ENCODE measurements at regions not wholly inside any gene's neighbourhood (a gene's known extent, or its start where the extent isn't known, plus 50 kb on each side); places are given as distances from the start of the nearest gene placed in this dataset.
"Not testable (repeated sequence)": the region's sequence is repeated elsewhere in the genome, so short reads cannot be mapped to it uniquely, and the experiment has no call there.

DNA sequence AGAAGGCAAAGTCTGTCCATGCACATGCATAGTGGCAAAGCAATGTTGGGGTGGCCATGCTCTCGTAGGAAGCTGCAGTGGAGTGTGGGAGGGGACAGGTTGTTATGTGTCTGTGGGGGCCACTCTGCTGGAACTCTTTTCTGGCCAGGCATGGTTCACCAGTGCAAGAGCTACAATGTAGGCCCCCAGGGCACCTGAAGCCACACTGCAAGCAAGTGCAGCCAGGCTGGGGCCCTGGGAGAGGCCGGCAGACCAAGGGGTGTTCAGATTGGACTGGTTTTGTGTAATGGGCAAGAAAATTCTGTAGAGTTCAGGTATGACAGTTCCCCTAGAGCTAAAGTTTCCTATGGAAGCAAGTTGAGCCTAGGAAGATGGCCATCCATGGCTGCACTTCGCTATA is 97.0 kb upstream of the ZC4H2 start:
- DNase-seq (ENCODE audit: low spot score in 2 of 2): no peak
- no peak overlapping the region for H3K27ac Mint-ChIP-seq
- peaks cover 83 to 88% of the 10 kb centered on the region in 2 donors for H3K36me3 Mint-ChIP-seq

DNA sequence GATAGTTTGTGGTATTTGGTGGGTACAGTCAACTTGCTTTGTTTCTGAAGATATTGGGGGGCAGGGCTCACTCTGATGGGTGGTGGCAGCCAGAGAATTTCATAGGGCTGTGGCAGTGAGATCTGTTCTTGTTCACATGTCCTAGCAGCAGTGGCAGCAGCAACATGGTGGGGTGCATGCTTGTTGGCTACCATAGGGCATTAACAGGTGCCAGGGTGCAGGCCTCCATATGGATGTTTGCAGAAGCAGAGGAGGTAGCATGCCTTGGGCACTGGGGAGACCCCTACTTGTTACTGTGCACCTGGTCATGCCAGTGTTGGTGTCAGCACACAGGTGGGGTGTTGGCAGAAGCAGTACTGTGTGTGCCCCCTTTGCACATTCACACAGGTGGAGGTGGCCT is 96.3 kb upstream of the ZC4H2 start:
- Mint-ChIP-seq H3K36me3 (peaks cover 82 to 88% of the 10 kb centered on the region in 2 donors), H3K9me3 (peaks cover 41 to 47% of the 10 kb centered on the region in 2 donors), H3K27ac (no peak overlapping the region)
- ATAC-seq: no peak
- DNase-seq (ENCODE audit: low spot score in 2 of 2): no peak

More for the DNA sequence above, 97.0 kb upstream of the ZC4H2 start:
- ATAC-seq: no peak
- peaks cover 43 to 49% of the 10 kb centered on the region in 2 donors for H3K9me3 Mint-ChIP-seq

DNA sequence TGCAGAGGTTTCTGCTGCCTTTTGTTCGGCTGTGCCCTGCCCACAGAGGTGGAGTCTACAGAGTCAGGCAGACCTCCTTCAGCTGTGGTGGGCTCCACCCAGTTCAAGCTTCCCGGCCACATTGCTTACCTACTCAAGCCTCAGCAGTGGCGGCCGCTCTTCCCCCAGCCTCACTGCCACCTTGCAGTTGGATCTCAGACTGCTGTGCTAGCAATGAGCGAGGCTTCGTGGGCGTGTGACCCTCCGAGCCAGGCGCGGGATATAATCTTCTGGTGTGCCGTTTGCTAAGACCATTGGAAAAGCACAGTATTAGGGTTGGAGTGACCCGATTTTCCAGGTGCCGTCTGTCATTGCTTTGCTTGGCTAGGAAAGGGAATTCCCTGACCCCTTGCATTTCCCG is 82.4 kb upstream of the ZC4H2 start:
- not testable (repeated sequence) for DNase-seq (ENCODE audit: low spot score in 2 of 2); H3K27ac Mint-ChIP-seq; H3K9me3 Mint-ChIP-seq; ATAC-seq
- H3K36me3 Mint-ChIP-seq: peaks cover 54 to 56% of the 10 kb centered on the region in 2 donors

DNA sequence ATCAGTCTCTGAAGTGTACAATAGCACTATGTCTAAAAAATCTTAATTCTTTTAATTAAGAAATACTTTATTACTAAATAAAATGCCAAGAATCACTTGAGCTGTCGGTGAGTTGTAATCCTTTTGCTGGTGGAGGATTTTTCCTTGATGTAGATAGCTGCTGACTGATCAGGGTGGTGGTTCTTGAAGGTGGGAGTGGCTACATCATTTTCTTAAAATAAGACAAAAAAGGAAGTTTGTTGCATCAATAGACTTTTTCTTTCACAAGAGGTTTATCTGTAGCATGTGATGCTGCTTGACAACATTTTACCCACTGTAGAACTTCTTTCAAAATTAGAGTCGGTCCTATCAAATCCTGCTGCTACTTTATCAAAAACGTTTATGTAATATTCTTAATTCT is 68.8 kb upstream of the ZC4H2 start:
- Mint-ChIP-seq H3K9me3 (peaks cover 10 to 18% of the 10 kb centered on the region in 2 donors), H3K27ac (no peak overlapping the region), H3K36me3 (peaks cover 7 to 14% of the 10 kb centered on the region in 2 donors)
- no peak for ATAC-seq
- no peak for DNase-seq (ENCODE audit: low spot score in 2 of 2)

DNA sequence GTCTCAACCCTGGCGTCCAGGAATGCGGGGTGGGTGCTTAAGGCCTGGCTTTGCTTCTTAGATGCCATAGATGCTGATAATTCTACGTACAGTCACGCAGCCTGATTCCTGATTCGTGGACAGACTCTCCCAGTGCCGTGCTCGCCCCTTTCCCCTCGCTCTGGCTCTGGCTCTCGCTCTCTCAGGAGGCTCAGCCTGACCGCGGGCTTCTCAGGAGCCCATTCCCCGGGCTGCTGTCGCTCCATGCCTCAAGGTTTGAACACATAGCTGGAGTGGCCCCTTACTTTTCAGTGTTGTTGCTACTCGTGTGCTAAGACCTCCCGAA is 59.2 kb upstream of the ZC4H2 start:
- Mint-ChIP-seq H3K36me3 (no peaks in the 10 kb centered on the region), H3K9me3 (no peaks in the 10 kb centered on the region), H3K27ac (peak overlapping the region; percentile 77 to 92)
- DNase-seq (ENCODE audit: low spot score in 2 of 2): peak in 1 of 2 donors; percentile 54
- ATAC-seq: peak; percentile 47

DNA sequence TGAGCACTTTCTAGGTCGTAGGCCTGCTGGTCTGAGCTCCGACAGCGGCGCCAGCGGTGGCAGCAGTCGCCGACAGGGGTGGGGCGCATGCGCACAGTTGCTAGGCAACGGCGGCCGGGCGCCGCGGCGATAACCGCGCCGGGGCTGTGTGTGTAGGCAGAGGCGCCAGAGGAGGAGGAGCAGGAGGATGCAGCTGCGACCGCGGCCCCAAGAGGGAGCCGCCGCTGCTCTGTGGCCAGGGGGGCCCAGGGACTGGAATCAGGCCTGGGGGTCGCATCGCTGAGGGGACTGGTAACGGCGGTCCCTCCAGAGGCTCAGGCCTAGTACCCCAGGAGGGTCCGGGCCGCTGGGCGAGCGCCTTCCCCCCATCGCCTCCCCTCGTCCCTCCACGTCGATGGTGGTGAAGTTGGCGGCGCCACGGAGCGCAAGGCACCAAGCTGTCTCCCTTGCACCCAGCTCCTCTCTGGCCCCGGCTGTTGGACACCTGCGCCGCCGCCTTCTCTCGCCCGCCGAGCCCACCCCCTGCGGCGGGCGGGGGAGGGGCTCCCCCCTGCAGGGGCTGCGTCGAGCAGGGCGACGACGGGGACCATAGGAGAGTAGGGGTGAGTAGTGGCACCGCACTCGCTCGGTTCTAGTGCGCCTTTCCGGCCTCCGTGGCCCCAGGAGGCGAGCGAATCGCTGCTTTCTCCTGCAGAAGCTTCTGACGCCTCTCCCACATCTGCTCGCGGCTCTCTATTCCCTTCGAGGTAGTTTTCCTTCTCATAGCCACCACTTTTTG is 58.6 kb upstream of the ZC4H2 start, which contains the start of gene ZC3H12B:
ZC3H12B (plus strand) TSS at position 159 of the 778 bp plus-strand sequence.
- H3K36me3 Mint-ChIP-seq: no peaks in the 10 kb centered on the region
- DNase-seq (ENCODE audit: low spot score in 2 of 2): peak; percentile 73 to 83
- no peaks in the 10 kb centered on the region for H3K9me3 Mint-ChIP-seq
- peak within 1 kb of the TSS; percentile 92 to 98 for H3K27ac Mint-ChIP-seq
- peak; percentile 92 to 96 for ATAC-seq

DNA sequence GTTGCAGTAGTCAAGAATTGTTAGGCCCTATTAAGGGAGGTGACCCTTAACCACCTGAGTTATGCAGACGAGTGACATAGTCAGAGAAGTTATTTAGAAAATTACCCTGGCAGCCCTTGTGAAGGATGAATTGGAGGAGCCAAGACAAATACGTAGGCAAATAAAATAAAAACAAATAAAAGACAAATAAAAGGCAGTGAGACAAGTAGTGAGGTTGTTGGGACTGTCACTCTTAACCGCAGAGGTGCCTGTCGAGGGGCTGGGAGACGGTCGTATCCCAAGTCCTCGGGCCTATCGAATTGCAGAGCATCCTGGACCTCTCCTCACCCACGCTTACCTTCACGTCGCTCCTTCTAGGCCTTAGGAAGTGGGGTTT is 58.0 kb upstream of the ZC4H2 start:
- peak in 1 of 2 donors; percentile 1 for ATAC-seq
- Mint-ChIP-seq H3K9me3 (no peaks in the 10 kb centered on the region), H3K36me3 (no peaks in the 10 kb centered on the region), H3K27ac (peak overlapping the region; percentile 92 to 98)
- no peak for DNase-seq (ENCODE audit: low spot score in 2 of 2)

Data from activated naive CD4-positive, alpha-beta T cell treated with anti-CD3 and anti-CD28 coated beads, Interleukin-2, amount 50 U/mL, for 72 hours (primary cell).